SH-SY5Y (cell line): ENCODE measurements at regions not wholly inside any gene's neighbourhood (a gene's known extent, or its start where the extent isn't known, plus 50 kb on each side); places are given as distances from the start of the nearest gene placed in this dataset.

Source experiments
- GATA2 ChIP-seq: IDR thresholded peaks from 2 replicates; pipeline ENCODE4 v1.6.1; 2011; ENCODE audit warnings: mild to moderate bottlenecking, low read depth, low read length
- GATA3 ChIP-seq: IDR thresholded peaks from 2 replicates; pipeline ENCODE4 v1.6.1; 2011; ENCODE audit warnings: low read depth, mild to moderate bottlenecking, low read length, moderate library complexity

DNA sequence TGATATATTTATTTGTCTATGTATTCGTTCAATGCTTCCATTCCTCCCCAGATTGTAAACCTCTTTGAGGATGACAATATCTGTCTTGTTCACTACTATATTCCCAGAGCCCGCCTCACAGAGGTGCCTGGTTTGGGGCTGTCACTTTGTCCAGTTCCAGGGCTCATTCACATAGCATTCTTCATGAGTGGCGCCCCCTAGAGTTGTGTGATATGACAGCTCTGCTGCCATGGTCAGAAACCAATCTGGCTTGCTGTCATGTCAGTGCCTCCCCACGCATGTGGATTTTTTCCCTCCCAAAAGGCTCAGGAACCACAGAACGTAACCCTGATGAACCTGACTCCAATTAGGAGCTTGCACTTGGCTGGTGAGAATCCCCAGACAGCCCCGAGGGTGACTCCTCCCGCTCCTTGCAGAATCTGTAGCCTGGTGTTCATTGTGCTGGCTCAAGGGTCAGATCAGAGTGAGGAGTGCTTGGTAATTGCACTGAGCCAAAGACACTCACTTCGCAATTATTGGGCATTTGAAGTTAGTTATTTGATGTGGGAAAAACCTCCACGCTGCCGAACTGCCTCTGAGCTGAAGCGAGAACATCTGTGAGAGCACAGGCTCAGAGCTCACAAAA is 145.5 kb downstream of the PTPN11 start:
- TF ChIP-seq GATA3, result no peak
- TF ChIP-seq GATA2, result no peak
